Heart right ventricle (tissue), 16 donors: ENCODE measurements at regions not wholly inside any gene's neighbourhood (a gene's known extent, or its start where the extent isn't known, plus 50 kb on each side); places are given as distances from the start of the nearest gene placed in this dataset.

Experiments
- ATAC-seq, 8 donors: fragments of 200-7000 bp; cut with Tn5 transposase; one replicate each; pipeline ENCODE4 v1.9.1; 2020; ENCODE audit warnings: mild to moderate bottlenecking in 8 of 8, moderate library complexity in 8 of 8, moderate number of reproducible peaks in 1 of 8
- DNase-seq, 2 donors: peaks; one replicate each; pipeline ENCODE4 v3.0.0-alpha.2; 2020
- H3K27ac ChIP-seq, 10 donors: fragments of 200-600 bp; sonication (generic) in 2 of 10; one replicate each; pipeline versions ENCODE4 v1.5.0 to v1.8.0; 2020 to 2022; ENCODE audit warnings: mild to moderate bottlenecking in 3 of 10
- H3K27me3 ChIP-seq, 7 donors: fragments of 200-600 bp; one replicate each; pipeline ENCODE4 v1.8.0; 2021 to 2022; ENCODE audit warnings: mild to moderate bottlenecking in 2 of 7
- H3K36me3 ChIP-seq, 9 donors: fragments of 200-600 bp; sonication (generic) in 1 of 9; one replicate each; pipeline versions ENCODE4 v1.5.0 to v1.8.0; 2020 to 2022; ENCODE audit warnings: mild to moderate bottlenecking in 2 of 9
- H3K4me1 ChIP-seq, 9 donors: fragments of 200-600 bp; sonication (generic) in 1 of 9; one replicate each; pipeline versions ENCODE4 v1.5.0 to v1.8.0; 2020 to 2022; ENCODE audit warnings: mild to moderate bottlenecking in 4 of 9
- H3K4me3 ChIP-seq, 10 donors: fragments of 200-600 bp; sonication (generic) in 2 of 10; one replicate each; pipeline versions ENCODE4 v1.5.0 to v1.8.0; 2020 to 2022; ENCODE audit warnings: mild to moderate bottlenecking in 7 of 10, moderate library complexity in 2 of 10
- H3K9me3 ChIP-seq, 11 donors: fragments of 200-600 bp in 10 of 11; sonication (generic) in 2 of 11; one replicate each; pipeline versions ENCODE4 v1.5.0 to v1.8.0; 2013 to 2022; ENCODE audit warnings: mild to moderate bottlenecking in 2 of 11, control low read depth in 1 of 11, moderate library complexity in 1 of 11
- CTCF ChIP-seq, 9 donors: fragments of 200-600 bp; sonication (generic) in 2 of 9; IDR thresholded peaks; one replicate each; pipeline versions ENCODE4 v1.5.0 to v1.8.0; 2021 to 2022; ENCODE audit warnings: antibody characterized with exemption in 9 of 9, mild to moderate bottlenecking in 5 of 9, moderate library complexity in 1 of 9
- WGBS, 2 donors: extraction: QIAGEN DNeasy Blood & Tissue Kit; methylation state at CpG; one replicate each; pipeline ENCODE4 v1.1.7; 2013; ENCODE audit warnings: inconsistent platforms in 1 of 2; 5-methylcytosine and 5-hydroxymethylcytosine counted together
- intact Hi-C, 10 donors: fragments of 100-400 bp; cut with DNase I; formaldehyde crosslinking; loops; one replicate each; pipeline versions ENCODE4 v1.11.1 to v1.14.2; 2022
- donor health status: Arrhythmogenic right ventricular cardiomyopathy.
- donor health status: ischemic (EF 13 %, LVEDD 7.1; RV severe dilation, severe dysfunction).
- donor health status: healthy with polysubstance abuse.
- donor health status: DM: no; HTN: yes; CAD: no.
- donor health status: DM: no; HTN: no; CAD: no.
- donor health status: ischemic (EF 25% LVEDD 6.9; RV normal size, moderate dysfunction).
- donor health status: ischemic (EF 25% LVEDD 5.7; RV mildly dilated, moderate dysfunction).
- donor health status: healthy.
- donor health status: DM: yes; HTN: yes; CAD: no.
- donor health status: Ischemic cardiomyopathy.
- donor health status: ischemic (EF 35%, LVEDD 5.7; RV mildly dilated, moderate dysfunction).
- donor health status: nonischemic (EF 11% LVEDD 7.7; RV severe dilation, severe dysfunction).
- donor health status: DM: yes; HTN: yes; CAD: no.
- donor health status: PGD.
- donor health status: ischemic (EF 29% LVEDD 5.4; RV normal size, mild dysfunction).
- donor health status: nonischemic (EF 23%, LVEDD 6.1; RV moderate dilation, normal function).

- ATAC-seq (no peak), DNase-seq (no peak)
- peaks cover 0 to 36% (median 17%) of the 10 kb centered on the region in 9 donors for H3K4me1 ChIP-seq
- H3K4me3 ChIP-seq: no peak overlapping the region
- peak overlapping the region in 1 of 10 donors; percentile 2 for H3K27ac ChIP-seq
- TF ChIP-seq CTCF (IDR thresholded peaks at IDR 0.05): no peak
- no peaks in the 10 kb centered on the region for H3K27me3 ChIP-seq
- intact Hi-C loops: loop anchor here (5.0 to 10.0 kb wide), 10 partner anchors 193 to 670 kb away; partner anchors contain the start of genes SLC38A2 (in 4 of the 10) and SCAF11 (in 1 of the 10)
- no peaks in the 10 kb centered on the region for H3K36me3 ChIP-seq
- 48 to 58% methylated on average over 3 of the region's 3 CpGs for WGBS, 2 donors
- H3K9me3 ChIP-seq: no peaks in the 10 kb centered on the region
Measured at GRCh38 chr12:46664761-46665287, 161.0 kb downstream of the SLC38A4 start.

- no peaks in the 10 kb centered on the region for H3K36me3 ChIP-seq
- no peak overlapping the region for H3K27ac ChIP-seq
- no peaks in the 10 kb centered on the region for H3K27me3 ChIP-seq
- intact Hi-C loops: loop anchor here (5.0 to 10.0 kb wide), 10 partner anchors 191 to 669 kb away; partner anchors contain the start of genes SLC38A2 (in 4 of the 10) and SCAF11 (in 1 of the 10)
- H3K9me3 ChIP-seq: no peaks in the 10 kb centered on the region
- no peak for ATAC-seq
- no peak overlapping the region for H3K4me3 ChIP-seq
- H3K4me1 ChIP-seq: peaks cover 0 to 51% (median 30%) of the 10 kb centered on the region in 9 donors
- TF ChIP-seq CTCF (IDR thresholded peaks at IDR 0.05): no peak
- DNase-seq: no peak
Measured at GRCh38 chr12:46663318-46663717, 162.5 kb downstream of the SLC38A4 start.

GRCh38 chr12:46661110-46661845 lies 164.5 kb downstream of the SLC38A4 start:
- intact Hi-C loops: loop anchor here (2.0 to 10.0 kb wide), 13 partner anchors 189 to 670 kb away; partner anchors contain the start of genes SLC38A2 (in 4 of the 10) and SCAF11 (in 2 of the 10)
- WGBS, 2 donors: 31 to 35% methylated on average over 2 of the region's 2 CpGs
- Histone ChIP-seq H3K36me3 (no peaks in the 10 kb centered on the region), H3K4me1 (peaks cover 4 to 62% (median 43%) of the 10 kb centered on the region in 9 donors), H3K27me3 (no peaks in the 10 kb centered on the region), H3K27ac (peak overlapping the region in 8 of 10 donors; percentile 34 to 73 (median 65)), H3K4me3 (no peak overlapping the region), H3K9me3 (no peaks in the 10 kb centered on the region)
- peak; percentile 50 to 91 (median 84) for TF ChIP-seq CTCF (IDR thresholded peaks at IDR 0.05)
- DNase-seq: peak in 1 of 2 donors; percentile 60
- ATAC-seq: peak; percentile 81 to 88 (median 84)

DNA sequence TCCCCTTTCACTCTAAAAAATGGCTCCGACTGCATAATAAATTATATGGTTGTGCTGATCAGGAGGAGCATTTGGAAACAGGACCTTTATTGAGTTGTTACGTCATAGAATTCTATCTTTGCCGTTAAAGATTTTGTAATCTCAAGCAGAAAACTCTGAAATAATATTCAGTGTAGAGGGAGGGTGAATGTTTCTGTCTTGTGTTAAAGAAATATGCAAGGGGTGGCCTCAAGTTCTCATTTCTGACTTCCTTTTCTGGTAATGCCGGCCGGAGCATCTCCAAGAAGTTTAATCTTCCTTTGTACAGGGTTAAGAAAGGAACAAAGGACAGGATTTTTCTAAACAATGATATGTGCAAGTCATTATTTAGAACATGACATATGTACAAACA lies 165.1 kb downstream of the SLC38A4 start:
- no peak for ATAC-seq
- DNase-seq: no peak
- Histone ChIP-seq H3K4me3 (no peak overlapping the region), H3K27me3 (no peaks in the 10 kb centered on the region), H3K36me3 (no peaks in the 10 kb centered on the region), H3K4me1 (peaks cover 4 to 62% (median 43%) of the 10 kb centered on the region in 9 donors), H3K27ac (peak overlapping the region in 8 of 10 donors; percentile 34 to 73 (median 65)), H3K9me3 (no peaks in the 10 kb centered on the region)
- no peak for TF ChIP-seq CTCF (IDR thresholded peaks at IDR 0.05)
- intact Hi-C loops: loop anchor here (1.0 to 10.0 kb wide), 14 partner anchors 187 to 670 kb away; partner anchors contain the start of genes SLC38A2 (in 4 of the 10) and SCAF11 (in 2 of the 10)
- 51 to 58% methylated on average over 5 of the region's 5 CpGs for WGBS, 2 donors
